ENCODE measurements at regions not wholly inside any gene's neighbourhood (a gene's known extent, or its start where the extent isn't known, plus 50 kb on each side); places are given as distances from the start of the nearest gene placed in this dataset.

DNA sequence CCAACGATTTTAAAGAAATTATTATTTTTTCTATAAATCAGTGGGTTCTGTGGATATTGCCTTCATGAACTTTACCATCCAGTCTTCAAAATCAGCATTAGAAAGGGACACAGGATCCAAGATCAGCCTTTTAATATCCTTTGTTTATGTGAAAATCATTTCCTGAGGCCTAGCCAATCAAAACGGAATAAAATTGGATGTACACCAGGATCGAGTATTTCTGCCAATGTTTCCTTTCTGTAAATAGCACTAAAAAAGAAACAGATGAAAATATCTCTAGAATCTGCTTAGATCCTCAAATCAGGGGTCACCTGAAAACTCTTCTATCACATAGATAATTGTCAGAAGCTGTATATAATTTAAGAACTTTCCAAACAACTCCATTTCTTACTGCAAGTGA lies 1598.5 kb downstream of the LRRC4C start:
- no peak for ATAC-seq
- H3K27me3 ChIP-seq (replicated peaks in 1 of 2; ENCODE audit: control insufficient read depth in 2 of 2, insufficient read depth in 2 of 2, low read length in 1 of 2) = no peaks in the 10 kb centered on the region
- H3K9ac ChIP-seq (ENCODE audit: control insufficient read depth, insufficient read depth, low read length) = no peak overlapping the region
- ChIA-PET SMC1A (ENCODE audit: uncharacterized antibody, unreplicated experiment) (no interaction called here), CTCF (no interaction called here), RAD21 (ENCODE audit: unreplicated experiment) (no interaction called here), POLR2A (no interaction called here)
- in situ Hi-C loops (cut with MboI) (no loop called here), intact Hi-C loops (cut with micrococcal nuclease; ENCODE audit: unreplicated experiment) (no loop called here)
- TF ChIP-seq ZNF217 (IDR thresholded peaks at IDR 0.05) = no peak
- TF ChIP-seq BCL11A (IDR thresholded peaks at IDR 0.05; ENCODE audit: low read depth, low read length) = no peak
- H3K79me2 ChIP-seq (ENCODE audit: control insufficient read depth, insufficient read depth, low read length) = no peaks in the 10 kb centered on the region
- H3K4me1 ChIP-seq (ENCODE audit: control insufficient read depth, insufficient read depth, low read length) = no peaks in the 10 kb centered on the region
- no peak for DNase-seq (ENCODE audit: low read depth, low spot score)
- no peak overlapping the region for H3K27ac ChIP-seq (ENCODE audit: control insufficient read depth, insufficient read depth)
- 0% methylated on average over 3 of the region's 3 CpGs for WGBS (ENCODE audit: insufficient coverage, insufficient replicate concordance, low lambda C conversion rate, missing lambda C conversion rate)
- BruUV-seq (replicated peaks) = no TSS peak
- no peaks in the 10 kb centered on the region for H3K9me3 ChIP-seq (replicated peaks; ENCODE audit: control insufficient read depth, insufficient read depth, low read length)
- no peaks in the 10 kb centered on the region for H3K36me3 ChIP-seq (ENCODE audit: control insufficient read depth in 2 of 2, insufficient read depth in 2 of 2, low read length in 1 of 2)
- H3K4me3 ChIP-seq = no peak overlapping the region
- no peak overlapping the region for H3K4me2 ChIP-seq (ENCODE audit: control insufficient read depth, insufficient read depth)
- no peak for FAIRE-seq
- no peak overlapping the region for H2AFZ ChIP-seq (ENCODE audit: control insufficient read depth, low read depth, low read length)
- no peaks in the 10 kb centered on the region for H4K20me1 ChIP-seq (ENCODE audit: control insufficient read depth, insufficient read depth)

DNA sequence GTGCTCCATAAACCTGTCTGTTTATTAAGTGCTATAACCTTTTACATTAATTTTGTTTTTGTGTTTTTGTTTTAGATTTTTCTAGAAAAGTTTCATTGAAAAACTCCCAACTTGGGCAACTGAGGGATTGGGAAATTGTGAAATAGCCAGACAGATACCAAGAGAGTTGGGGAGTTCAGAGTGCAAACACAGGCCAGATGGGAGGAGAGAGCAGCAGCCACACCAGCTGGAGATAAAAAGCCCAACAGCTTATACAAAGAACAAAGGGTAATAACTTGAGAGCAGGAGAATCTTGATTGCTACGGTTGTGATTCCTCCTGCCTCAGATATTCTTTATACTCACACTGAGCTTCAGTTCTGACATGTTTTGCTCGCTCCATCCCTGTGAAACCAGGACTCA lies 1642.2 kb downstream of the LRRC4C start:
- Histone ChIP-seq H3K4me3 (no peak overlapping the region), H3K27me3 (replicated peaks in 1 of 2; ENCODE audit: control insufficient read depth in 2 of 2, insufficient read depth in 2 of 2, low read length in 1 of 2) (no peaks in the 10 kb centered on the region), H3K79me2 (ENCODE audit: control insufficient read depth, insufficient read depth, low read length) (no peaks in the 10 kb centered on the region), H3K4me1 (ENCODE audit: control insufficient read depth, insufficient read depth, low read length) (no peaks in the 10 kb centered on the region), H3K9me3 (replicated peaks; ENCODE audit: control insufficient read depth, insufficient read depth, low read length) (no peaks in the 10 kb centered on the region), H3K27ac (ENCODE audit: control insufficient read depth, insufficient read depth) (no peak overlapping the region), H2AFZ (ENCODE audit: control insufficient read depth, low read depth, low read length) (no peak overlapping the region), H3K9ac (ENCODE audit: control insufficient read depth, insufficient read depth, low read length) (no peak overlapping the region), H3K4me2 (ENCODE audit: control insufficient read depth, insufficient read depth) (no peak overlapping the region), H3K36me3 (ENCODE audit: control insufficient read depth in 2 of 2, insufficient read depth in 2 of 2, low read length in 1 of 2) (no peaks in the 10 kb centered on the region), H4K20me1 (ENCODE audit: control insufficient read depth, insufficient read depth) (no peaks in the 10 kb centered on the region)
- CTCF ChIA-PET = no interaction called here
- FAIRE-seq (no peak), ATAC-seq (no peak), DNase-seq (ENCODE audit: low read depth, low spot score) (no peak)
- SMC1A ChIA-PET (ENCODE audit: uncharacterized antibody, unreplicated experiment) = no interaction called here
- in situ Hi-C loops (cut with MboI) (no loop called here), intact Hi-C loops (cut with micrococcal nuclease; ENCODE audit: unreplicated experiment) (no loop called here)
- 18% methylated on average over 2 of the region's 2 CpGs for WGBS (ENCODE audit: insufficient coverage, insufficient replicate concordance, low lambda C conversion rate, missing lambda C conversion rate)
- RAD21 ChIA-PET (ENCODE audit: unreplicated experiment) = no interaction called here
- no TSS peak for BruUV-seq (replicated peaks)
- POLR2A ChIA-PET = no interaction called here
- TF ChIP-seq, protein P1, sequence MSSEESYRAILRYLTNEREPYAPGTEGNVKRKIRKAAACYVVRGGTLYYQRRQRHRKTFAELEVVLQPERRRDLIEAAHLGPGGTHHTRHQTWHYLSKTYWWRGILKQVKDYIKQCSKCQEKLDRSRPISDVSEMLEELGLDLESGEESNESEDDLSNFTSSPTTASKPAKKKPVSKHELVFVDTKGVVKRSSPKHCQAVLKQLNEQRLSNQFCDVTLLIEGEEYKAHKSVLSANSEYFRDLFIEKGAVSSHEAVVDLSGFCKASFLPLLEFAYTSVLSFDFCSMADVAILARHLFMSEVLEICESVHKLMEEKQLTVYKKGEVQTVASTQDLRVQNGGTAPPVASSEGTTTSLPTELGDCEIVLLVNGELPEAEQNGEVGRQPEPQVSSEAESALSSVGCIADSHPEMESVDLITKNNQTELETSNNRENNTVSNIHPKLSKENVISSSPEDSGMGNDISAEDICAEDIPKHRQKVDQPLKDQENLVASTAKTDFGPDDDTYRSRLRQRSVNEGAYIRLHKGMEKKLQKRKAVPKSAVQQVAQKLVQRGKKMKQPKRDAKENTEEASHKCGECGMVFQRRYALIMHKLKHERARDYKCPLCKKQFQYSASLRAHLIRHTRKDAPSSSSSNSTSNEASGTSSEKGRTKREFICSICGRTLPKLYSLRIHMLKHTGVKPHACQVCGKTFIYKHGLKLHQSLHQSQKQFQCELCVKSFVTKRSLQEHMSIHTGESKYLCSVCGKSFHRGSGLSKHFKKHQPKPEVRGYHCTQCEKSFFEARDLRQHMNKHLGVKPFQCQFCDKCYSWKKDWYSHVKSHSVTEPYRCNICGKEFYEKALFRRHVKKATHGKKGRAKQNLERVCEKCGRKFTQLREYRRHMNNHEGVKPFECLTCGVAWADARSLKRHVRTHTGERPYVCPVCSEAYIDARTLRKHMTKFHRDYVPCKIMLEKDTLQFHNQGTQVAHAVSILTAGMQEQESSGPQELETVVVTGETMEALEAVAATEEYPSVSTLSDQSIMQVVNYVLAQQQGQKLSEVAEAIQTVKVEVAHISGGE (CRISPR knock-in tag; IDR thresholded peaks at IDR 0.05) = no peak
- TF ChIP-seq EED (IDR thresholded peaks at IDR 0.05; ENCODE audit: low read depth) (no peak), ASH2L (IDR thresholded peaks at IDR 0.05; ENCODE audit: borderline replicate concordance, low read depth) (no peak), YBX1 (IDR thresholded peaks at IDR 0.05) (no peak), CBFB (IDR thresholded peaks at IDR 0.05; ENCODE audit: low read depth) (no peak), PML (IDR thresholded peaks at IDR 0.05; ENCODE audit: low read length) (no peak), JUND (IDR thresholded peaks at IDR 0.05; ENCODE audit: low read depth, low read length) (no peak), CBX5 (IDR thresholded peaks at IDR 0.05; ENCODE audit: low read depth) (no peak), MAX (IDR thresholded peaks at IDR 0.05; ENCODE audit: low read depth, low read length) (no peak), SMAD1 (IDR thresholded peaks at IDR 0.05; ENCODE audit: low read depth, partially characterized antibody) (no peak)
- TF ChIP-seq, protein P2, sequence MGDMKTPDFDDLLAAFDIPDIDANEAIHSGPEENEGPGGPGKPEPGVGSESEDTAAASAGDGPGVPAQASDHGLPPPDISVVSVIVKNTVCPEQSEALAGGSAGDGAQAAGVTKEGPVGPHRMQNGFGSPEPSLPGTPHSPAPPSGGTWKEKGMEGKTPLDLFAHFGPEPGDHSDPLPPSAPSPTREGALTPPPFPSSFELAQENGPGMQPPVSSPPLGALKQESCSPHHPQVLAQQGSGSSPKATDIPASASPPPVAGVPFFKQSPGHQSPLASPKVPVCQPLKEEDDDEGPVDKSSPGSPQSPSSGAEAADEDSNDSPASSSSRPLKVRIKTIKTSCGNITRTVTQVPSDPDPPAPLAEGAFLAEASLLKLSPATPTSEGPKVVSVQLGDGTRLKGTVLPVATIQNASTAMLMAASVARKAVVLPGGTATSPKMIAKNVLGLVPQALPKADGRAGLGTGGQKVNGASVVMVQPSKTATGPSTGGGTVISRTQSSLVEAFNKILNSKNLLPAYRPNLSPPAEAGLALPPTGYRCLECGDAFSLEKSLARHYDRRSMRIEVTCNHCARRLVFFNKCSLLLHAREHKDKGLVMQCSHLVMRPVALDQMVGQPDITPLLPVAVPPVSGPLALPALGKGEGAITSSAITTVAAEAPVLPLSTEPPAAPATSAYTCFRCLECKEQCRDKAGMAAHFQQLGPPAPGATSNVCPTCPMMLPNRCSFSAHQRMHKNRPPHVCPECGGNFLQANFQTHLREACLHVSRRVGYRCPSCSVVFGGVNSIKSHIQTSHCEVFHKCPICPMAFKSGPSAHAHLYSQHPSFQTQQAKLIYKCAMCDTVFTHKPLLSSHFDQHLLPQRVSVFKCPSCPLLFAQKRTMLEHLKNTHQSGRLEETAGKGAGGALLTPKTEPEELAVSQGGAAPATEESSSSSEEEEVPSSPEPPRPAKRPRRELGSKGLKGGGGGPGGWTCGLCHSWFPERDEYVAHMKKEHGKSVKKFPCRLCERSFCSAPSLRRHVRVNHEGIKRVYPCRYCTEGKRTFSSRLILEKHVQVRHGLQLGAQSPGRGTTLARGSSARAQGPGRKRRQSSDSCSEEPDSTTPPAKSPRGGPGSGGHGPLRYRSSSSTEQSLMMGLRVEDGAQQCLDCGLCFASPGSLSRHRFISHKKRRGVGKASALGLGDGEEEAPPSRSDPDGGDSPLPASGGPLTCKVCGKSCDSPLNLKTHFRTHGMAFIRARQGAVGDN (IDR thresholded peaks at IDR 0.05) = no peak
